ENCODE measurements at regions not wholly inside any gene's neighbourhood (a gene's known extent, or its start where the extent isn't known, plus 50 kb on each side); places are given as distances from the start of the nearest gene placed in this dataset.
A peak's percentile ranks its signal among the peaks of the same experiment; 100 is the strongest.

GRCh38 chr7:65239707-65240352 lies 133.8 kb upstream of the ZNF92 start (continued):
- no peak for TF ChIP-seq SIRT6 (IDR thresholded peaks at IDR 0.05; ENCODE audit: low read length)
- TF ChIP-seq SIN3A (conservative IDR thresholded peaks at IDR 0.05 in 1 of 2, IDR thresholded peaks at IDR 0.05 in 1 of 2; ENCODE audit: low read depth in 1 of 2, low read length in 2 of 2) = 0 out of 4 replicates have a peak, but pooled peaks of 1 of the 2 experiments have one; percentile 48
- peak; percentile 80 for TF ChIP-seq TBP (IDR thresholded peaks at IDR 0.05; ENCODE audit: low read depth, low read length)
- TF ChIP-seq EZH2 (IDR thresholded peaks at IDR 0.05; ENCODE audit: low read depth, low read length, severe bottlenecking) = no peak
- peak; percentile 95 for TF ChIP-seq KDM4A (IDR thresholded peaks at IDR 0.05; ENCODE audit: low read depth, low read length, severe bottlenecking)
- TF ChIP-seq USF2 (IDR thresholded peaks at IDR 0.05; ENCODE audit: low read length) = no peak
- TF ChIP-seq MAFK (IDR thresholded peaks at IDR 0.05; ENCODE audit: low read depth, low read length) = no peak
- TF ChIP-seq CEBPB (IDR thresholded peaks at IDR 0.05; ENCODE audit: low read depth, low read length) = no peak
- TF ChIP-seq CREB1 (IDR thresholded peaks at IDR 0.05) = no peak
